HG03066 (cell line): ENCODE measurements at regions not wholly inside any gene's neighbourhood (a gene's known extent, or its start where the extent isn't known, plus 50 kb on each side); places are given as distances from the start of the nearest gene placed in this dataset.
"Not testable (repeated sequence)": the region's sequence is repeated elsewhere in the genome, so short reads cannot be mapped to it uniquely, and the experiment has no call there.

Experiments
- ATAC-seq: cut with Tn5 transposase; IDR thresholded peaks from one replicate; pipeline ENCODE4 v1.9.1; 2021; ENCODE audit warnings: low read depth; ENCODE audit not compliant: unreplicated experiment

DNA sequence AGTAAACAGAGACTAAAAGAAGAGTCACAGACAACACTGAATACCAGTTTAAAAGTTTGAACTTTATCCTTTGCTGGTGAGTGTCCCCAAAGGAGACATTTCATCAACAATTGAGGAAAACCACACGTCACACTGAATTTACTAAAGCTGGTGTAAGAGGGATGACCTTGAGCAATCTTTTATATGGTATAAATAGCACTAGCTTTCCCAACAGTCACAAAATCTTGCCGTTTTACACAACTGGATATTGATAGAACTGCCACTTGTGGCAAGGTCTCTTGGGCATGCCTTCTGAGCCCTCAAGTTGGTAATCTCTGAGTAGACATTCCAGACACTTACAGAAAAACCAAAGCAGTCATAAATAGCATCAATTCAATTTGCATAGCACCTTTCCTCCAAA lies 311.5 kb upstream of the TARS1 start:
- ATAC-seq: no peak

GRCh38 chr5:33136785-33137184 lies 304.0 kb upstream of the TARS1 start:
- ATAC-seq: no peak

- not testable (repeated sequence) for ATAC-seq
These were observed 302.6 kb upstream of the TARS1 start for GRCh38 chr5:33138145-33138544.

DNA sequence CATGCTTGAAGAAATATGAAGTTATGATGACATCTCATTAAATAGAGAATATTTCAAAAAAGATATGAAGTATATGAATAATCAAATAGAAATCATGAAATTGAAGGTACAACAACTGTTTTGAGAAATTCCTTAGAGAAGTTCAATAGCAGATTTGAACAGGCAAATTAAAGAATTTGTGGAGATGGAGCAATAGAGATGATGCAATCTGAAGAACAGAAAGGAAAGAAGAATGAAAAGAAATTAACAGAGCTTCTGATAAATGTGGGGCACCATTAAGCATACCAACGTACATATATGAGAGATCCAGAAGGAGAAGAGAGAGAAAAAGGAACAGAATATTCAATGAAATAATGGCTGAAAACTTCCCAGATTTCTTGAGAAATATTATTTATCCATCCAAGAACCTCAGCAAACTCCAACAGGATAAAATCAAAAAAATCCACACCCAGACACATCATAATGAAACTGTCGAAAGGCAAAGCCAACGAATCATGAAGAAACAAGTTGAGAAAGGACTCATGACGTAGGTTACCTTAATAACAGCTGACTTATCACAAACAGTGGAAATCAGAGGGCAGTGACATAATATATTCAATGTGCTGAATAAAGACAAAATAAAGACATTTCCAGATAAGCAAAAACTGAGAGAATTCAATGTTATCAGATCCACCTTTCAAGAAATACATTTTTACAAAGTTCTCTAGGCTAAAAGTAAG lies 297.2 kb upstream of the TARS1 start:
- no peak for ATAC-seq

- ATAC-seq: no peak
These were observed 293.9 kb upstream of the TARS1 start for GRCh38 chr5:33146881-33147280.

GRCh38 chr5:33148076-33148513 lies 292.7 kb upstream of the TARS1 start:
- ATAC-seq: no peak

DNA sequence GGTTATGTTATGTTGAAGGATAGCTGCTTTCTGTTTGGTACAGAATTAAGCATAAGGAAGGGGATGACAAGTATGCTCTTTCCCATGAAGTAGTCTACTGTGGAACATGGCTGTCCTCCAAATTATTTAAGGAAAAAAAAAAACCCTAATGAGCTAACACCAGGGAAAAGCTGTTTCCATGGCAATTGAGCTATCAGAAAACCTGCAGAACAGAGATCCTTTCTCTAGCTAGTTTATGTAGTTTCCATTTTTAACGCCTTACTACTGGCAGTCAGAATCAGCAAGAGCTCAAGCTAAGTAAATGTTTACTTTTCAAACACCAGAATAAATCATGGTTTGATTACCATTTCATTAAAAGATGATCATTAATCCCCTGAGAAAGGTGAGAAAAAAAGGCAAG lies 287.4 kb upstream of the TARS1 start:
- ATAC-seq: no peak

GRCh38 chr5:33153831-33154230 lies 286.9 kb upstream of the TARS1 start:
- no peak for ATAC-seq

- no peak for ATAC-seq
These were observed 279.9 kb upstream of the TARS1 start for GRCh38 chr5:33160871-33161270.

- ATAC-seq: no peak
These were observed 279.3 kb upstream of the TARS1 start for GRCh38 chr5:33161421-33161820.

DNA sequence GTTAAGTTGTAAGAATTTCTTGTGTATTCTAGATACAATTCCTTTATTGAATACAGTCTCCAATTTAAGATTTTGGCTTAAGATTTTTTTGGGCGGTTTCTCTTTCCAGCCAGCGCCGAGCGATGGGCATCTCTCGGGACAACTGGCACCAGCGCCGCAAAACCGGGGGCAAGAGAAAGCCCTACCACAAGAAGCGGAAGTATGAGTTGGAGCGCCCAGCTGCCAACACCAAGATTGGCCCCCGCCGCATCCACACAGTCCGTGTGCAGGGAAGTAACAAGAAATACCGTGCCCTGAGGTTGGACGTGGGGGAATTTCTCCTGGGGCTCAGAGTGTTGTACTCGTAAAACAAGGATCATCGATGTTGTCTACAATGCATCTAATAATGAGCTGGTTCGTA lies 278.7 kb upstream of the TARS1 start:
- ATAC-seq: no peak

DNA sequence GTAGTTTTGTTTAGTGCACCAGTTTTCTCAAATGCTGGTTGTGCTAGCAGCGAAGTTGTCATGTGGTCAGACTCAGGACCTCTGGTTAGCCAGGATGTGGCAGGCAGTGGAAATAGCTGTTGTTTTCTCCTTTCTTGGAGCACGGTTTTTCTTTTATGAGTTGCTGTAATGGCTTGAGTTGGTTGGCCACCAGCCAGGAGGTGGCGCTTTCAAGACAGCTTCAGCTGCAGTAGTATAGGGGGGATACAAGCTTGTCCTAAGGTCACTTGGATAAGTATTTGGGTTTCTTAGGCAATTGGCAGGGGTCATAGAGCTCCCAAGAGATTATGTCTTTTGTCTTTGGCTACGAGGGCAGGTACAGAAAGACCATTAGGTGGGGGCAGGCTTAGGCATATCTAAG lies 274.2 kb upstream of the TARS1 start:
- ATAC-seq: no peak

DNA sequence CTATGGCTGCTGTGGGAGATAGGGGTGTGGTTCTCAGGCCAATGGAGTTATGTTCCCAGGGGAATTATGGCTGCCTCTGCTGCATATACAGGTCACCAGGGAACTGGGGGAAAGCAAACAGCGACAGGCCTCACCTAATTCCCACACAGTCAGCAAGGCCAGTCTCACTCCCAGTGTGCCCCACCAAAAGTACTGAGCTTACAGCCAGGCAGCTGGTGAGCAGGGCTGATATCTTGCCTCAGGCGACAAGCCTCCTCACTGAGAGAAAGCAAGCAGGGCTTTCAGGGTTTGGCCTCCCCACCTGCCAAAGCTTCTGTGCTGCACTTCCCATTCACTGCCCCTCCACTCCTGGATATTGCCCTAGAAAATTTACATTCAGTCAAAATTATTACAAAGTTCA lies 273.8 kb upstream of the TARS1 start:
- no peak for ATAC-seq

DNA sequence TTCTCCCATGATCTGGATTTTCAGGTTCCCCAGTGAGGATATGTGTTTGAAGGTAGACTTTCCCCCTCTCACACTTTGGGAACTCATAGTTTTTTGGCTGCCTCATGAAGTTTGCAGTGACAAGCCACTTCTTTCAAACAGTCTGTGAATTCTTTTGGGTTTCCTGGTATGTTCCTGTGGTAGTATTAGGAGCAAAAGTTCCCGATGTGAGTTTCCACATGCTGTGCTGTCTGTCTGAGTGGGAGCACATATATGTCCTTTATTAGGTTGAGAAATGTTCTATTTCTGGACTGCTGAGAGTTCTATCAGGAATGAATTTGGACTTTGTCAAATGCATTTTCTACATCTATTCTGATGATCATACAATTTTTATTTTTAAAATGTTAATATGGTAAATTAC lies 273.2 kb upstream of the TARS1 start:
- no peak for ATAC-seq

GRCh38 chr5:33170411-33170810 lies 270.4 kb upstream of the TARS1 start:
- ATAC-seq: no peak

DNA sequence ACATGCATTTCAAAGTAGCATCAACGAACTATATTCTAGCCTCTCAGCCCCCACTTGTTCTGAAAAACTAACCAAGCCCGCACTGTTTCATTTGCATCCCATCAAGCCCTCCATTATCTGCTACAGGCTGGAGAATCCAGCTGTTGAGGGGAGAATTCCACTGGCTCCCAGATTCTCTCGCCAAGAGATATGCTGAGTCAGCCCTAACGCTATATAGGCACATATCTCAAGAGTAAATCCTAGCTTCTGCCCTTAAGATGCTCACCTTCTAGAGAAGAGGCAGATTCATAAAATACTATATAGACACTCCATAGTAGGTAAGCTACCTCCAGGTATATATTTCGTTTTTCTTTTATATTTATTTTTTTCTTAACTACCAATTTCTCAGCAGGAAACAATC lies 266.4 kb upstream of the TARS1 start:
- no peak for ATAC-seq

DNA sequence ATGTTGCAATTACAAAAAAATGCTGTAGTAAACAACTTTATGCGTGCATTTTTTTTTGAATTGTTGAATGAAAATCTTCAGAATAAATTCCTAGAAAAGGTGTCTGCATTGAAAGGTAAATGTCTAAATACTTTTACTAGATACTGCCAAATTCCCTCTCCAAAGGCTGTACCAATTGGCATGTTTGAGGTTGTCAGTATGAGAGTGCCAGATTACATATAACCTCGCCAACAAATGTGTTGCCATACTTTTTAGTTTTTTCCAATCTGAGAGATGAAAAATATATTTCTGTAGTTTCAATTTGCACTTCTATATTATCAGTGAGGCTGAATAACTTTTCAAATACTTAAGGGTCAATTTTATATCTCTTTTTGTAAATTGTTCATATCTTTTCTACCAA lies 261.5 kb upstream of the TARS1 start:
- ATAC-seq: no peak

DNA sequence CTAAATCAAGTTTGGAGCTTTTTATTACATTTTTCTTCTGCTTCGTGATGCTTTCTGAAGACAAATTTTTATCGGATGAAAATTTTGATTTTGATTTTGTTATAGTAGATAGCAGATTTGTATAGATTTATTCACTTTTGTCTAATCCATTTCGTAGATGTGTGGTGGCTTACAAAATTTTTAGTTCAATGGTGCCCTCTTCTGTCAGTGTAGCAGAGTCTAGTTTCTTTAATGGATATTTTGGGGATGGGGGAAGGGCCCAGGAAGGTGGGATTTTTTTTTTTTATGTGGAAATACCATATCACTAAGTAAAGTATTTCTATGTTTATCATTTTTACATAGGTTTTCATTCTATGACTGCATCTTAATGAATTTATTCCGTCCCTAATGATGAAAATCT lies 259.9 kb upstream of the TARS1 start:
- no peak for ATAC-seq

- no peak for ATAC-seq
These were observed 257.8 kb upstream of the TARS1 start for GRCh38 chr5:33182986-33183385.

GRCh38 chr5:33184367-33184766 lies 256.4 kb upstream of the TARS1 start:
- no peak for ATAC-seq

DNA sequence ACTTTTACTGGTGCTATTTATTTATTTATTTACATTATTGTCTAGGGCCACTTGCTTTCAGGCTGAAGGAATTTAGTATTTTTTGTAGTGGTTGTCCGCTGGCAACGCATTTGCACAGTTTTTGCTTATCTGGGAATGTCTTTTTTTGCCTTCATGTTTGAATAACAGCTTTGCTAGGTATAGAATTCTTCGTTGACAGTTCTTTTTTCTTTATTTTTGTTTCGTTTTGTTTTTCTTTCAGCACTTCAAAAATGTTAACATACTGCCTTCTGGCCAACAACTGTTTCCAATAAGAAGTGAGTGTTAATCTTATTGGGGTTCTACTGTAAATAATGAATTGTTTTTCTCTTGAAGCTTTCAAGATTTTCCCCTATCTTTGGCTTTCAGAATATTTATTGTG lies 252.7 kb upstream of the TARS1 start:
- no peak for ATAC-seq

- ATAC-seq: no peak
These were observed 245.9 kb upstream of the TARS1 start for GRCh38 chr5:33194914-33195313.
